ENCODE measurements at regions not wholly inside any gene's neighbourhood (a gene's known extent, or its start where the extent isn't known, plus 50 kb on each side); places are given as distances from the start of the nearest gene placed in this dataset.

DNA sequence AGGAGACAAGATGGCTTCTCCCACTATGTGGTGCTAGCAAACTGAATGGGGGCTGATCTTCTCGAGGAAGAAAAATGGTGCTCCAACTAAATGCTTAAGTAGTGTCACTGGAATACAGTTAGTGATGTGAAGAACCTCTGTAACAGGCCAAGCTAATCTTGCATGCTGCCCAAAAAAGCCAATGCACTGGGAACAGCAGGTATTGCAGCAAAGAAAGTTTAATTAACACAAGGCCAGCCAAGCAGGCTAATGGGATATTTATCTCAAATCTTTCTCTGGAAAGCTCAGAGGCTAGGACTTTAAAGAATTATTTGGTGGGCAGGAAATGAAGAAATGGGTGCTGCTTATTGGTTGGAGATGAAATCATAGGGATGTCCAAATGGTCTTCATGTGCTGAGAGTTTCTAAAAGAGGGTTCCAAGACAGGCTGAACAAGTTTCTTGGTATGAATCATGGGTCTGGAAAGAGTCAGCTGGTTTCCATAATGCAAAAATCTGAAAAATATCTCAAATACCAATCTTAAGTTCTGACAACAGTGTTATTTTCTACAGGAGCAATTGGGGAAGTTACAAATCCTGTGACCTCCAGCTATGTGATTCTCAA lies 1550.5 kb downstream of the SLITRK5 start:
- DNase-seq (ENCODE audit: low spot score) = no peak
- TF ChIP-seq, protein P1, sequence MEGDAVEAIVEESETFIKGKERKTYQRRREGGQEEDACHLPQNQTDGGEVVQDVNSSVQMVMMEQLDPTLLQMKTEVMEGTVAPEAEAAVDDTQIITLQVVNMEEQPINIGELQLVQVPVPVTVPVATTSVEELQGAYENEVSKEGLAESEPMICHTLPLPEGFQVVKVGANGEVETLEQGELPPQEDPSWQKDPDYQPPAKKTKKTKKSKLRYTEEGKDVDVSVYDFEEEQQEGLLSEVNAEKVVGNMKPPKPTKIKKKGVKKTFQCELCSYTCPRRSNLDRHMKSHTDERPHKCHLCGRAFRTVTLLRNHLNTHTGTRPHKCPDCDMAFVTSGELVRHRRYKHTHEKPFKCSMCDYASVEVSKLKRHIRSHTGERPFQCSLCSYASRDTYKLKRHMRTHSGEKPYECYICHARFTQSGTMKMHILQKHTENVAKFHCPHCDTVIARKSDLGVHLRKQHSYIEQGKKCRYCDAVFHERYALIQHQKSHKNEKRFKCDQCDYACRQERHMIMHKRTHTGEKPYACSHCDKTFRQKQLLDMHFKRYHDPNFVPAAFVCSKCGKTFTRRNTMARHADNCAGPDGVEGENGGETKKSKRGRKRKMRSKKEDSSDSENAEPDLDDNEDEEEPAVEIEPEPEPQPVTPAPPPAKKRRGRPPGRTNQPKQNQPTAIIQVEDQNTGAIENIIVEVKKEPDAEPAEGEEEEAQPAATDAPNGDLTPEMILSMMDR (IDR thresholded peaks at IDR 0.05; ENCODE audit: extremely low read depth, missing control alignments) = no peak

DNA sequence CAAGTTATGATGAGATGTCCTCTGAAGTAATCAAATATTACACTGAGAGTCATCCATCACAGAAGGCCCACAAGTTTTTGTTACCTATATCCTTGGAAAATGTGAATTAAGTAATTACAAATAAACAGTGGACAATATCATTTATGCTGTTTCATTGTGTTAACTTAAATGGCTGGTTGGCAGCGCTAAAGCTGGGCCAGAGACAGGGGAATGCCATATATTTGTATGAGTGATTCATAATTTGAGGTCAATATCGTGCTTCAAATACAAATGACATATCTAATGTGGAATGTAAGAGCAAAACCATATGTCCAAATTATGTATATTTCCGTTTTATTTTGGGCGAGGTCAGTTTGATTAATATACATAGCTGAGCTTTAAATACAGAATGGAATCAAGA lies 1556.2 kb downstream of the SLITRK5 start:
- TF ChIP-seq, protein P1 (IDR thresholded peaks at IDR 0.05; ENCODE audit: extremely low read depth, missing control alignments) = no peak
- no peak for DNase-seq (ENCODE audit: low spot score)

DNA sequence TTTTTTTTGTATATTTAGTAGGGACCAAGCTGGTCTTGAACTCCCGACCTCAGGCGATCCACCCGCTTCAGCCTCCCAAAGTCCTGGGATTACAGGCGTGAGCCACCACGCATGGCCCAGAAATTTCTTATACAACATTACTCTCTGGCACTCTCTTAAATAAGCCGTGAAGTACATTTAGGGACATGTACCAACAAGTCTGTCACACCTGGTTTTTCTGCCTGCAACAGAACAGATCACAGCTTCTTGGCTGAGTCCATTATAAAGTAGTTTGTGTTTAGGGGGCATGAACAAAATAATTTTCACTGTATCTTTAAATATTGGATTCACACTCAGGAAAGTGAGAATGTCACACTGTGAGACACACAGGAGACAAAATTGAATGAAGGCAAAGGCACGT lies 1567.3 kb downstream of the SLITRK5 start:
- no peak for DNase-seq (ENCODE audit: low spot score)

DNA sequence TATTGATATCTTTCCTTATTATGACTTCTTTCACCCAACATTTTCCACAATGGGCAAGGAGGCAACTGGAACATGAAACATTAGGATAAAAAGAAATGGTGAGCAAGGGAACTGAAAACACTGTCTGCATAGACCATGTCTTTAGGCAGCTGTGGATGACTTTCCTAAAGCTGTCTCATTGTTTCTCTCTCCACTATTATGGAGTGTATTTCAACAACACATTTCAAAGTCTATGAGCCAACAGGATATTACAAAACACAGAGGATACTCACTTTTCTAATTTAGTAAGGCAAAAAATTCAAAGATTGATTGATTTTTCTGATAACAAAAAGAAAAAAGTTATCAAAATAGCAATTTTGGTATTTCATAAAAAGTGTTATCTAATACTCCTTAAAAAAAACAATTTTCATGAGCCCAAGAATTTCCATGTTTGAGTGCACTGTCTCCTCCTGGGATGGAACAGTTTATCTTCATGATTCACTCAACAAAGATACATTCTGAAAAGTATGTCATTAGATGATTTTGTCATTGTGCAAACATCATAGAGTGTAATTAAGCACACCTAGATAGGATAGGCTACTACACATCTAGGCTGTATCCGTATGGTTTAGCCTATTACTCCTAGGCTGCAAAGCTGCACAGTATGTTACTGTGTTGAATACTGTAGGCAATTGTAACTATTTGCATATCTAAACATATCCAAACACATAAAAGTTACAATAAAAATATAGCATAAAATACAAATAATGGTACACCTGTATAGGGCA lies 1568.4 kb downstream of the SLITRK5 start:
- no peak for DNase-seq (ENCODE audit: low spot score)
- TF ChIP-seq, protein P1 (IDR thresholded peaks at IDR 0.05; ENCODE audit: extremely low read depth, missing control alignments) = no peak

More for the DNA sequence above, 1567.3 kb downstream of the SLITRK5 start:
- TF ChIP-seq, protein P1 (IDR thresholded peaks at IDR 0.05; ENCODE audit: extremely low read depth, missing control alignments) = no peak

DNA sequence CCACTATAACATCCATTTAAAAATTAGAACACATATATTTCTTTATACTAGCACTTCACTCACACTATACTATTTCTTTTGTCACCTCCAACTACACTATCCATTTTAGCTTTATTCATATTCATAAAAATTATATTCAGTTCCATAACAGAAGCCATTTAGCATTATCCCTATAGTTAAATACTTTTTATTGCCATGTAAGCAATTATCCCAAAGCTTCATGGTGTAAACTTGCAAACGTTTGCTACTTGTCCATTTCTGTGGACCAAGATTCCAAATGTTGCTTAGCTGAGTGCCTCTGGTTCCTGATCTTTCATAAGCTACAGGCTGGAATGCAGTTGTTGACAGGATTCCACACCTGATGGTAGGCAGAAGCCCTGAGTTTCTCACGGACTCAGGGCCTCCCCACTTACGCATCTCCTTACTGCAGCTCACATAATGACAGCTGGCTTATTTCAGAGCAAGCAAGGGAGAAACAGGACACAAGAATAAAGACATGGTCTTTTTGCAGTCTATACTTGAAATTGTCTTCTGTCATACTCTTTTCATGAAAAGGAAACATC lies 1584.8 kb downstream of the SLITRK5 start:
- no peak for DNase-seq (ENCODE audit: low spot score)
- TF ChIP-seq, protein P1 (IDR thresholded peaks at IDR 0.05; ENCODE audit: extremely low read depth, missing control alignments) = no peak

DNA sequence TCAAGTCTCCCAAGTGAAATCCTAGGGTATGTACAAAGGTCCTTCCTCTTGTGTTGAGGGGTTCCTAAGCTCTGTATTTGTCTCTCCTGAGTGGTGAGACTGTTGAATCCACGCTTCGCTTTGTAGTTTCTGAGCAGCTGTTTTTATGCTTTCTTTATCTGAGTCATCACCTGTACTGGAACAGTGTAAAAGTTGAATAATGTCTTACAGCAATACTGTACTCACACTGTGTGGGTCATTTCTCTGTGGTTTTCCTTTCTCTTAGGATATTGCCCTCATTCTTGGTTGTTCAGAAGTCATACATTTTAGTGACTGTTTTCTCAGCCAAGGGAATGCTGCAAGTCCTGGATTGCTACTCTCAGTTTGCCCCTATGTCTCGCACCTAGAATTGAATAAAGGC lies 1596.6 kb downstream of the SLITRK5 start:
- TF ChIP-seq, protein P1 (IDR thresholded peaks at IDR 0.05; ENCODE audit: extremely low read depth, missing control alignments) = no peak
- DNase-seq (ENCODE audit: low spot score) = no peak

DNA sequence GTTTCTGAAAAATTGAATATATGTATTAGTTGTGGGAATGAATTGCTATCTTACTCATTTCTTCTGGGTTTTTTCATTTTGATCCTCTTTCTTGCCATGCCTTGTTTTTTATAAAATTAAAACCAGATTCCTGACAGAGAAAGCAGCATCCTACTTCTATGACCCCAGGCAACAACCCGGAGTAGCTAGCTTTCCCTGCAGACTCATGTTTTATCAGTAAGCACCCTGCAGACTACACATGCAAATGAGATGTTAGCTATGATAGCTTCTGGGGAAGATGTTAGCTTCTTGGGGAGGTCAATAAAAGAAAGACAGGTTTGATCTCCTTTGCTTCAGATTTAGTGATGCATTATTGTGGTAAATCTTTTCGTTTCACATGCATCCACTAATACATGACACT lies 1598.6 kb downstream of the SLITRK5 start:
- TF ChIP-seq, protein P1 (IDR thresholded peaks at IDR 0.05; ENCODE audit: extremely low read depth, missing control alignments) = no peak
- DNase-seq (ENCODE audit: low spot score) = no peak
